Coronary artery (tissue), 2 donors: ENCODE measurements at regions not wholly inside any gene's neighbourhood (a gene's known extent, or its start where the extent isn't known, plus 50 kb on each side); places are given as distances from the start of the nearest gene placed in this dataset.
"Not testable (repeated sequence)": the region's sequence is repeated elsewhere in the genome, so short reads cannot be mapped to it uniquely, and the experiment has no call there.

Experiments
- DNase-seq: peaks from one replicate; pipeline ENCODE4 v3.0.0-alpha.2; 2017; ENCODE audit warnings: low spot score
- H3K27ac ChIP-seq, 2 donors: fragments of 200-600 bp; sonication (generic); one replicate each; pipeline ENCODE4 v1.5.1; 2016 to 2019
- H3K4me3 ChIP-seq: fragments of 200-600 bp; sonication (generic); 2 replicates; pipeline ENCODE4 v1.5.1; 2016; ENCODE audit warnings: mild to moderate bottlenecking, moderate library complexity
- TF ChIP-seq, protein P1 (sequence below): fragments of 200-600 bp; sonication (generic); IDR thresholded peaks from one replicate; pipeline ENCODE4 v1.5.1; 2019; ENCODE audit warnings: antibody characterized with exemption

DNA sequence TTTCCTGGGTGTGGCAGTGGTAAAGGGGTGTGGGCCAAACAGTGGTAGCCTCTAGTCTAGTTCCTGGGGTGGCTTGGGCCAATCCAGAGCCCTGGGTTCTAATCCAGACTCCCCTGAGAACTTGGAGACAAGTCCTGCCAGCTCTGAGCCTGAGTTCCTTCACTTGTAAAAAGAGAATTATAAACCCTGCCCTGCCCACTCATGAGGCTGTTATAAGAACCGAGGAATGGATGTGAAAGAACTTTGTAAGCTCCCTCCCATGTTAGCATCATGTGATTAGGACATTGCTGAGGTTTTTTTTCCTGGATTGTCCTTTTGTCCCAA is 131.0 kb downstream of the RRAGC start:
- TF ChIP-seq, protein P1, sequence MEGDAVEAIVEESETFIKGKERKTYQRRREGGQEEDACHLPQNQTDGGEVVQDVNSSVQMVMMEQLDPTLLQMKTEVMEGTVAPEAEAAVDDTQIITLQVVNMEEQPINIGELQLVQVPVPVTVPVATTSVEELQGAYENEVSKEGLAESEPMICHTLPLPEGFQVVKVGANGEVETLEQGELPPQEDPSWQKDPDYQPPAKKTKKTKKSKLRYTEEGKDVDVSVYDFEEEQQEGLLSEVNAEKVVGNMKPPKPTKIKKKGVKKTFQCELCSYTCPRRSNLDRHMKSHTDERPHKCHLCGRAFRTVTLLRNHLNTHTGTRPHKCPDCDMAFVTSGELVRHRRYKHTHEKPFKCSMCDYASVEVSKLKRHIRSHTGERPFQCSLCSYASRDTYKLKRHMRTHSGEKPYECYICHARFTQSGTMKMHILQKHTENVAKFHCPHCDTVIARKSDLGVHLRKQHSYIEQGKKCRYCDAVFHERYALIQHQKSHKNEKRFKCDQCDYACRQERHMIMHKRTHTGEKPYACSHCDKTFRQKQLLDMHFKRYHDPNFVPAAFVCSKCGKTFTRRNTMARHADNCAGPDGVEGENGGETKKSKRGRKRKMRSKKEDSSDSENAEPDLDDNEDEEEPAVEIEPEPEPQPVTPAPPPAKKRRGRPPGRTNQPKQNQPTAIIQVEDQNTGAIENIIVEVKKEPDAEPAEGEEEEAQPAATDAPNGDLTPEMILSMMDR, result no peak
- DNase-seq, result no peak
- peak overlapping the region; percentile 12 for H3K4me3 ChIP-seq
- H3K27ac ChIP-seq, result peak overlapping the region in 1 of 2 donors; percentile 62

DNA sequence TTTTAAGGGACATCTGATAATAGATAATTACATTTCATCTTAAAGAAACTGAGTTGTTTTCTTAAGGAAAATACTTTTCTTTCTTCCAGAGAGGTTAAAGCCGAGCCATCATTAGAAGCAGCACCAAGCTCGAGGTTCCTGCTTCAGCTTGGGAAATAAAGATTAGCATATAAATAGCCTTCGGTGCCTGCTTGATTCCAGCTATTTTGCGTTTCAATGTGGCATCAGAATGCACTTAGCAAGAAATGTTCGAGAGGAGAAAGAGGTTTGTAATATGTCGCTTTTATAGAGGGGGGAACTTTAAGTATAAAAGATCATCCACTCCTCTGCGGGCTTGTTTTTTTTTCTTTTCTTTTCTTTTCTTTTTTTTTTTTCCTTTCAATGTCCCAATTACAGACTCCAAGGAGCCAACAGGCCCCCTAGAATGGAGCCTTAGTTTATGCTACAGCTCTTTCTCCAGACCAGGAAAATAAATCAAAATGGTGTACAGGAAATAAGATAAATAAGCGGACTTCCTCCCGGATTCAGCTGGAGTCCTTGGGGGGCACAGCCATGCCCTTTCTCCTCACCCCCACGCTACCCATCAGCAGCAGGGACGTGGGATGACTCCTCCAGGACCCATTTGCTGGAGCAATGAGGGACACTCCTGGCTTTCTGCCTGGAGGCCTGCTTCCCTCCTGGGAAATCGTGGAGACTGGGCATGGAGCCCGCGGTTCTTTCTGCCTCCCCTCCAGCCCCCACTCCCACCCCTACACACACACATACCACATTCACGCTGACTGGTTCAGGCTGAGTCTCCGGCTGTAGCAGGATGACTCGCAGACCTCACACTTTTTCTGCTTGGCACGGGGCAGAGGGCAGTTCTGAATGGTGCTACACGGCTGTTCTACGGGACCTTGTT is 131.6 kb downstream of the RRAGC start:
- TF ChIP-seq, protein P1, result no peak
- peak overlapping the region in 1 of 2 donors; percentile 62 for H3K27ac ChIP-seq
- peak; percentile 80 for DNase-seq
- peak overlapping the region; percentile 12 for H3K4me3 ChIP-seq

DNA sequence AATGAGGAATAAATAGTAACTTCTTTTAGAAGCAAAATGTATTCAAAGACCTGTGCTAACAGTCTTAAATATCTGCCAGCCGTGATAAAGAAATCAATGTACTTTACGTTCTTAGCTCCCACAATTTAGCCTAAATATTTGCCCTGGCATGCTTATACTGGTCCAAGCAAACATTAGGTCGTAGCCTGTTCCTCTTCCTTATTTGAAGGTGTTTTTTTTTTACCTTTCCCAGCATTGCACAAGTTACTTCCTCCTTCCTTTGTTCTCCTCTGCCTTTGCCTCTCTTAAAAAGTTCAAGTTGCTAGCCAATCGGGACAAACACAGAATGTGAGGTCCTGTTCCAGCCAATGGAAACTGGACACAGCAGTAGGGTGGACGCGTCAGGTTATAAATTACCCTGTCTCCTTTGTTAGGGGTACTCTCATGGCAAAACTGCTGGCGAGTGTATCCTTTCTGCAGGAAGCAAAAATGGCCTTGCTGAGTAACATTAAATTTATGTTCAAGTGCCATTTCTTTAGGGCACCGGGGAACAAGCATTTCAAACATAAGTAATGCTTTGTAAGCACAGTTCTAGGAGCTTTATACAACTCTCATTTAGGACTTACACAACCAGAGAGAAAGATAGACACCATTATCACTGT is 134.1 kb downstream of the RRAGC start:
- DNase-seq, H3K4me3 ChIP-seq, H3K27ac ChIP-seq: not testable (repeated sequence)

DNA sequence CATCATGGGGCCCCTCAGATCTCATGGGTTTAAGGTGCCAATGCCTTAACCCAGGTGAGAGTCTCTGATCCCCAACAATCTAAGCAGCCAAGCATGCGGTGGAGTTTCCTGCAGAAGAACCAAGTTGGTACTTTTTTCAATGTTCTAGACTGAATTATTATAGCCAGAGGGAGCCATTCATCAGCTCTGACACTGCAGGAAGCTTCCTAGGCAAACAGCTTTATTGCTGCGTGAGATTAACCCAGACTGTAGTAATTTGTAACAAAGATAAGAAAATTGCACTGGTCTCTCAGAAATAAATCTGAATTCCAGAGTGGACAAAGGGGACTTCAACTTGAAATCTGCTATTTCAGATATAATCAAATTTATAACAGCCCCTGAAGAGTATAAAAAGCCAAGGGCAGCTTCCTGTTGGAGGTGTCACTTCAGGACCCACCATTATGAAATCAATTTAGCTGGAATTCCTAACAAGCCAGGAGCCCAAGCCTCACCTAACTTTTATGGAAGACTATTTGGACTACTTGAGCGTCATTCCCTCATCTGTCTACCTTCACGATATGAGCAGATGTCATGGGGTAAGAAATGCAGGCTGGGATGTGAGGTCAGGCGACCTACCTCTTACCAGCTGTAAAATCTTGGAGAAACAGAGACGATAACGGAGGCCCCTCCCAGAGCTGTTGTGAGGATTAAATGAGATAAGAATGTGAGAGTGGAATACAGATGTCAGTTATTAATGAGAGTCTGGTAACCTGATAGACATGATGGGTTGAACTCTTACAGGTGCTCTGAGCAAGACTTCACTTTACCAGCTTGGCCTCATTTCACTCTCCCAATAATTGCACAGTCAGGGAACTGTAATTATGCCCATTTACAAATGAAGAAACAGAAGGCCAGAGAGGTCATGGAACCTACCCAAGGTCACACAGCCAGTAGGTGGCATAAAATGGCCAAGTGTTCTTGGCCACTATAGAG is 135.1 kb downstream of the RRAGC start:
- no peak overlapping the region for H3K4me3 ChIP-seq
- TF ChIP-seq, protein P1, result no peak
- DNase-seq, result no peak
- H3K27ac ChIP-seq, result no peak overlapping the region

DNA sequence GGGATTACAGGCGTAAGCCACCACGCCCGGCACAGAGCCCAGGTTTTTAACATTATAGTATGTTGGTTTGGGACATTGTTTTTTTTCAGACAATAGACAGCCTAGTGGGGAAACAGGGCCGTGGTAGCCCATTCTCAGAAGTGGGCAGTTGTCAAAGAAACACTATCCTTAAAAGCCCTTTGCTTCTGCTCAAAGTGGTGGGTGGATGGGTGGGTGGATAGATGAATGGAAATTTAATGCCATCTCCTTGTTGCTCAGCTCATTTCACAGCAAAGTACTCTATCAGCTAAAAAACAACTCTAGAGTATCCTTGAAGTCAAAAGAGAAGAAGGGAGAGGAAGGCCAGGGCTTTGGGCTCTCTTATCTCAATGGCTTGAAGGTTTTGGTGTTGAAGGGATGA is 137.8 kb downstream of the RRAGC start:
- TF ChIP-seq, protein P1, result no peak

DNA sequence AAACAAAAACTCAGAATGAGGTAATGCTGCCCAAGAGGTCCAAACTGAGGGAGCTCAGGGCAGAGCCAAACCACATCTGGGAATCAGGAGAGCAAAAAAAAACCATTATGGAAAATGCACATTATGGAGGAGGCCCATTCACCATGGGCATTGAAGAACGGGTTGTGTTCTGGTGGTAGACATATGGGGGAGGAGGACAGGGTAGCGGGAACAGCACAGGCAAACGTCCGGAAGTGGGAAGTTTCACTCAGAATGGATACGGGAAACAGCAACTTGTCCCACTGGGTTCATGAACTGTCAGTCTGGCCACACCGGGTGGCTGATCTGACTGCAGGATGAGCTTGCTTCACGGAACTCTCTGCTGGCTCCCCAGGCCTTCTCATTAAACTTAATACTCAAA is 139.7 kb downstream of the RRAGC start:
- no peak overlapping the region for H3K27ac ChIP-seq
- no peak overlapping the region for H3K4me3 ChIP-seq
- no peak for DNase-seq
- TF ChIP-seq, protein P1, result no peak

More for the DNA sequence above, 137.8 kb downstream of the RRAGC start:
- DNase-seq, result no peak
- H3K4me3 ChIP-seq, result no peak overlapping the region
- no peak overlapping the region for H3K27ac ChIP-seq

DNA sequence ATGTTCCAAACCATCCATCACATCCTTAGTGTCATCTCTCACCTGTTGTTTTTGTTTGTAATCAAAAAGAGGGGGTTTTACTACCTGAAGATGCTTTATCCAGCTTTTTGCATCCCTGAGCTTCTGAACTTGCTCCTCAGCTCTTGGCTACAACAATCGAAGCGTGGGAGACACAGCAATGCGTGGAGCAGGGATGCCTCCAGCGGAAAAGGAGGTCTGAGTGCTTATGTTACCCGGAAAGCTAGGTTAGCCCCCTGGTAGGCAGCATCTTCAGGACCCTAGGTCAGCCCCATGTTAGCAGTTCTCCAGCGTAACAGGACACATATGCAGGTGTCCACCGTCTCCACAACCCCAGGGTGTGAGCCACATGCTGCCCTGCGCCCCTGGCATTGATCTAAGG is 141.5 kb downstream of the RRAGC start:
- TF ChIP-seq, protein P1, result no peak
- no peak overlapping the region for H3K4me3 ChIP-seq
- DNase-seq, result no peak
- H3K27ac ChIP-seq, result no peak overlapping the region
